GM13976 (cell line): ENCODE measurements at regions not wholly inside any gene's neighbourhood (a gene's known extent, or its start where the extent isn't known, plus 50 kb on each side); places are given as distances from the start of the nearest gene placed in this dataset.

ENCODE experiments used
- DNase-seq: peaks from one replicate; pipeline ENCODE4 v3.0.0; 2012; ENCODE audit warnings: low spot score
- in situ Hi-C: fragments of 300-500 bp; cut with MboI; formaldehyde crosslinking; loops from one replicate; pipeline ENCODE4 v1.12.0; 2022; ENCODE audit warnings: low sequenced_read_pairs, mixed read lengths, inconsistent platforms; ENCODE audit not compliant: unreplicated experiment
- TF ChIP-seq, protein P1 (sequence below): IDR thresholded peaks from 2 replicates; pipeline ENCODE4 v1.5.1; 2012; ENCODE audit warnings: borderline replicate concordance, mild to moderate bottlenecking; ENCODE audit not compliant: insufficient read depth; ENCODE audit errors: extremely low read depth, missing control alignments, control extremely low read depth

- TF ChIP-seq, protein P1, sequence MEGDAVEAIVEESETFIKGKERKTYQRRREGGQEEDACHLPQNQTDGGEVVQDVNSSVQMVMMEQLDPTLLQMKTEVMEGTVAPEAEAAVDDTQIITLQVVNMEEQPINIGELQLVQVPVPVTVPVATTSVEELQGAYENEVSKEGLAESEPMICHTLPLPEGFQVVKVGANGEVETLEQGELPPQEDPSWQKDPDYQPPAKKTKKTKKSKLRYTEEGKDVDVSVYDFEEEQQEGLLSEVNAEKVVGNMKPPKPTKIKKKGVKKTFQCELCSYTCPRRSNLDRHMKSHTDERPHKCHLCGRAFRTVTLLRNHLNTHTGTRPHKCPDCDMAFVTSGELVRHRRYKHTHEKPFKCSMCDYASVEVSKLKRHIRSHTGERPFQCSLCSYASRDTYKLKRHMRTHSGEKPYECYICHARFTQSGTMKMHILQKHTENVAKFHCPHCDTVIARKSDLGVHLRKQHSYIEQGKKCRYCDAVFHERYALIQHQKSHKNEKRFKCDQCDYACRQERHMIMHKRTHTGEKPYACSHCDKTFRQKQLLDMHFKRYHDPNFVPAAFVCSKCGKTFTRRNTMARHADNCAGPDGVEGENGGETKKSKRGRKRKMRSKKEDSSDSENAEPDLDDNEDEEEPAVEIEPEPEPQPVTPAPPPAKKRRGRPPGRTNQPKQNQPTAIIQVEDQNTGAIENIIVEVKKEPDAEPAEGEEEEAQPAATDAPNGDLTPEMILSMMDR: no peak
- no peak for DNase-seq
- in situ Hi-C loops: no loop called here
Observed at GRCh38 chr4:136277741-136278140, 1254.6 kb downstream of the PCDH18 start.

DNA sequence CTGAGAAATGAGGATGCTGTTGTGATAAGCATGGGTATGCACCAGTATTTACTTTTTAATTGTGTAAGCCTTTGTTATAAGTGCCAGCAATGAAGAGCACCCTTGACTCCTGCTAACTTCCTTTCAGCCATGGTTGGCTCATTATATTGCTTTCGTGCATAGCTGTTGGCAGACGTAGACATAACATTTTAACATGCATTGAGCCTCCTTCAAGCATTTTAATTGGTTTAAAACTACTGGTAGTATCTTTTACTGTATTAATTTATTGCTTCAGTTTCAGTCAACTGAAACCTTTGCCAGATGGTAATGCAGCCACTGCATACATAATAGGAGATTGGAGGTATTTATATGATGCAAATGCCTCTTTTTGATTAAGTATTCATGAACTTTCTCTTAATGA is 1285.4 kb downstream of the PCDH18 start:
- no peak for DNase-seq
- in situ Hi-C loops: no loop called here

DNA sequence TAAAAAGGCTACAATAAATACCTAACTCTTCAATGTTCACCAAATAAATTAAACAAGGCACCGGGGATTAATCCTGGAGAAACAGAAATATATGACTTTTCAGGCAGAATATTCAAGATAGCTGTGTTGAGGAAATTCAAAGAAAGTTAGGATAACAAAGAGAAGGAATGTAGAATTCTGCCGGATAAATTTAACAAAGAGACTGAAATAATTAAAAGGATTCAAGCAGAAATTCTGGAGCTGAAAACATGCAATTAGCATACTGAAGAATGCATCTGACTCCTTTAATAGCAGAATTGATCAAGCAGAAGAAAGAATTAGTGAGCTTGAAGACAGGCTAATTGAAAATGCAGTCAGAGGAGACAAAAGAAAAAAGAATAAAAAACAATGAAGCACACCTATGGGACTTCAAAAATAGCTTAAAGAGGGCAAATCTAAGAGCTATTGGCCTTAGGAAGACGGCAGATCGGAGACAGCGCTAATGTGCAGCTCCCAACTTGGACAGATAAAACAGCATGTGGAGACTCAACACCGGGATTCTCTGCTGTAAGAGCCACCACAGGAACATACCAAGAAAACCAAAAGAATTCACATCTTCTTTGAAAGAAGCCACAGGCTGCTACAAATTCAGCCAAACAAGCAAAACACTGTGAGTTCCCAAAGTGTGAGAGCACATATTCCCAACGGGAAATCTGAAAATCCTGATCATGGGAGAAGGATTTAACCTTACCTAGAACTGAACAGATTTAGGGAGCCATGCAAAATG is 1290.9 kb downstream of the PCDH18 start:
- in situ Hi-C loops: no loop called here
- TF ChIP-seq, protein P1: no peak
- DNase-seq: no peak

More for the DNA sequence above, 1285.4 kb downstream of the PCDH18 start:
- TF ChIP-seq, protein P1: no peak

DNA sequence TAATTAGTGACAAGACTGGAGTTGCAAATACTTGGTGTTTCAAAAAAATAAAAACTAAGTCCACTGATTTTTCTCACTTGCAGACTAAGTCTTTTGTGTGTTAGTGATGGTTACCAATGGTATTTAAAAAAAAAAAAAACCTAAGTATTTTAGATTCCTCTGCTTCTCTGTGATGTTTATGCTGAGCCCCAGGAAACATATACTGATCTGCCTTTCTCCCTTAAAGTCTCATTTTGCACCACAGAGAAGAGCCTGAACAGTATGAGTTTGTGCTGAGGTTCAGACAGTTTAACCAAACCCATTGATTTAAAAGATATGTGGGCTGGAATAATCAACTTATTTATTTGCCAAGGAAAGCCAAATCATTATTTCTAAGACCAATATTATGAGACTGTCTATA is 1305.0 kb downstream of the PCDH18 start:
- in situ Hi-C loops: no loop called here
- no peak for DNase-seq
- TF ChIP-seq, protein P1: no peak

GRCh38 chr4:136219592-136220125 is 1312.6 kb downstream of the PCDH18 start:
- no peak for DNase-seq
- TF ChIP-seq, protein P1: no peak
- in situ Hi-C loops: no loop called here

DNA sequence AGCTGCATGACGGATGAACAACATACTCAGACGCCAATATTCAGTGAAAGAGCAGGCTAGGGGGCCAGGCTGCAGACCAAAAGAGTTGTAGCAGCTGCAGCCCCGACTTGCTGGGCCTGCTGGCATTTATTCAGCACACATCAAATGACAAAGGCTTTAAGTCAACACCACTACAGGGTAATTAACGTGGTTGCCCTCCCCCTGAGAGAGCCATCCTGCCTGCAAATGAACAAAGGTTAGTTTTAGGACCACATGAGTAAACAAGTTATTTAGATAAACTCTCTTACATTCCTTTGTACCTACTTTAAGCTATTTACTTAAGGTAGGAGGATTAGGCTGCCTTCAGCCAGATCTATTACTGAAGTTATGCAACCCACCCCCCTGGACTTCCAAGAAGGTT is 1329.1 kb downstream of the PCDH18 start:
- in situ Hi-C loops: no loop called here
- no peak for DNase-seq
- TF ChIP-seq, protein P1: no peak

DNA sequence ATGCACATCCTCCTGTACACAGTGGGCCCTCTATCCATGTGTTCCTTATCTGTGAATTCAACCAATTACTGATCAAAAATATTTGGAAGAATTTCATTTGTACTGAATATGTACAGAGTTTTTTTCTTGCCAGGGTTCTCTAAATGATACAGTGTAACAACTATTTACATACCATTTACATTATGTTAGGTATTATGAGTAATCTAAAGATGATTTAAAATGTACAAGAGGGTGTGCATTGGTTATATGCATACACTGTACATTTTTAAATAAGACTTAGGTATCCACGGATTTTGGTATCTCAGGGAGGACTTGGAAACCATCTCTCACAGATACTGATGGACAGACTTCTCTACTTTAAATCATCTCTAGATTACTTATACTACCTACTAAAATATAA is 1333.9 kb downstream of the PCDH18 start:
- DNase-seq: no peak
- TF ChIP-seq, protein P1: no peak
- in situ Hi-C loops: no loop called here
